IMR-90 (cell line): ENCODE measurements at regions not wholly inside any gene's neighbourhood (a gene's known extent, or its start where the extent isn't known, plus 50 kb on each side); places are given as distances from the start of the nearest gene placed in this dataset.

Experiments
- ATAC-seq: fragments of 200-7000 bp; cut with Tn5 transposase; 2 replicates; pipeline ENCODE4 v1.9.1; 2020; ENCODE audit warnings: low read depth, mild to moderate bottlenecking, moderate library complexity
- BruUV-seq: library from RNA; stranded (reverse); fragments of 400-500 nt; replicated peaks from 2 replicates; lab custom pipeline; 2021; lab: Mats Ljungman, UMichigan
- CTCF ChIA-PET: fragments of 300-600 bp; formaldehyde crosslinking; extraction: SDS; loops from one replicate; lab custom pipeline; 2021; ENCODE audit warnings: antibody characterized with exemption; lab: Yijun Ruan, JAX
- POLR2A ChIA-PET: fragments of 300-600 bp; sonication (Branson Sonifier 250); formaldehyde crosslinking; loops from one replicate; lab custom pipeline; 2022; ENCODE audit warnings: antibody characterized with exemption; ENCODE audit not compliant: unreplicated experiment; lab: Charles Lee
- DNase-seq: peaks from one replicate; pipeline ENCODE4 v3.0.0; 2013
- H2AFZ ChIP-seq: replicated peaks from 2 replicates; pipeline ENCODE3; 2013; ENCODE audit warnings: low read length, mild to moderate bottlenecking; ENCODE audit not compliant: poor library complexity
- H2AK5ac ChIP-seq: 2 replicates; pipeline ENCODE4 v1.6.1; 2013; ENCODE audit warnings: low read depth, low read length, inconsistent platforms
- H2AK9ac ChIP-seq: replicated peaks from 2 replicates; pipeline ENCODE3; 2013; ENCODE audit warnings: mild to moderate bottlenecking, low read depth, low read length, moderate library complexity; ENCODE audit not compliant: poor library complexity
- H2BK120ac ChIP-seq: 2 replicates; pipeline ENCODE4 v1.6.1; 2013; ENCODE audit warnings: low read depth, low read length, inconsistent platforms
- H2BK15ac ChIP-seq: 3 replicates; pipeline ENCODE4 v1.6.1; 2013; ENCODE audit warnings: low read depth, low read length, inconsistent platforms
- H2BK20ac ChIP-seq: 2 replicates; pipeline ENCODE4 v1.6.1; 2013; ENCODE audit warnings: low read depth, mild to moderate bottlenecking, inconsistent platforms, low read length, moderate library complexity
- H2BK5ac ChIP-seq: 2 replicates; pipeline ENCODE4 v1.6.1; 2013; ENCODE audit warnings: mild to moderate bottlenecking, low read depth, low read length, inconsistent platforms; ENCODE audit not compliant: poor library complexity, severe bottlenecking
- H3K14ac ChIP-seq: replicated peaks from 2 replicates; pipeline ENCODE4 v1.6.1; 2013; ENCODE audit warnings: low read depth, low read length, inconsistent platforms
- H3K18ac ChIP-seq: 2 replicates; pipeline ENCODE4 v1.6.1; 2013; ENCODE audit warnings: low read depth, low read length, control low read depth
- H3K23ac ChIP-seq: 2 replicates; pipeline ENCODE4 v1.6.1; 2013; ENCODE audit warnings: low read depth, low read length, inconsistent platforms
- H3K27ac ChIP-seq: 2 replicates; pipeline ENCODE4 v1.5.1; 2013; ENCODE audit warnings: mild to moderate bottlenecking, control low read depth, low read length; ENCODE audit not compliant: insufficient read depth
- H3K27me3 ChIP-seq: 2 replicates; pipeline ENCODE4 v1.6.1; 2013; ENCODE audit warnings: low read length; ENCODE audit not compliant: control insufficient read depth, insufficient read depth
- H3K36me3 ChIP-seq: 2 replicates; pipeline ENCODE4 v1.6.1; 2013; ENCODE audit warnings: low read length, mixed read lengths; ENCODE audit not compliant: control insufficient read depth, insufficient read depth
- H3K4ac ChIP-seq: 2 replicates; pipeline ENCODE4 v1.6.1; 2013; ENCODE audit warnings: low read depth, low read length, inconsistent platforms
- H3K4me1 ChIP-seq: 2 replicates; pipeline ENCODE4 v1.6.1; 2013; ENCODE audit warnings: low read length, mixed read lengths; ENCODE audit not compliant: control insufficient read depth, insufficient read depth
- H3K4me2 ChIP-seq: 2 replicates; pipeline ENCODE4 v1.6.1; 2013; ENCODE audit warnings: low read depth, mild to moderate bottlenecking, control low read depth, low read length, moderate library complexity
- H3K4me3 ChIP-seq: 2 replicates; pipeline ENCODE4 v1.5.1; 2013; ENCODE audit warnings: low read depth, mild to moderate bottlenecking, control low read depth, low read length, moderate library complexity; ENCODE audit not compliant: insufficient read depth
- H3K56ac ChIP-seq: 2 replicates; pipeline ENCODE4 v1.6.1; 2013; ENCODE audit warnings: low read length, inconsistent platforms; ENCODE audit not compliant: insufficient read depth; ENCODE audit errors: extremely low read depth
- H3K79me1 ChIP-seq, 2 experiments: 2 replicates each; pipeline ENCODE4 v1.6.1; 2013; ENCODE audit warnings: low read length in 2 of 2, inconsistent platforms in 1 of 2, low read depth in 1 of 2
- H3K9ac ChIP-seq: 2 replicates; pipeline ENCODE4 v1.6.1; 2013; ENCODE audit warnings: low read depth, low read length, control low read depth
- H3K9me1 ChIP-seq: 2 replicates; pipeline ENCODE4 v1.6.1; 2013; ENCODE audit warnings: low read length, inconsistent platforms; ENCODE audit not compliant: insufficient read depth
- H3K9me3 ChIP-seq: 2 replicates; pipeline ENCODE4 v1.6.1; 2013; ENCODE audit warnings: low read length; ENCODE audit not compliant: control insufficient read depth, insufficient read depth
- H4K20me1 ChIP-seq: 2 replicates; pipeline ENCODE4 v1.6.1; 2013; ENCODE audit warnings: low read length, inconsistent platforms; ENCODE audit not compliant: insufficient read depth
- H4K5ac ChIP-seq: 2 replicates; pipeline ENCODE4 v1.6.1; 2013; ENCODE audit warnings: mild to moderate bottlenecking, low read depth, low read length, control low read depth
- H4K8ac ChIP-seq, 2 experiments: 2 replicates each; pipeline ENCODE4 v1.6.1; 2013; ENCODE audit warnings: low read depth in 2 of 2, low read length in 2 of 2, control low read depth in 1 of 2, inconsistent platforms in 1 of 2
- H4K91ac ChIP-seq: 2 replicates; pipeline ENCODE4 v1.6.1; 2013; ENCODE audit warnings: low read depth, low read length, inconsistent platforms; ENCODE audit not compliant: insufficient read depth
- POLR2A ChIP-seq: IDR thresholded peaks from 2 replicates; pipeline ENCODE4 v1.6.1; 2012; ENCODE audit warnings: mild to moderate bottlenecking, low read depth, low read length
- WGBS, 2 experiments: methylation state at CpG; one replicate each; pipeline versions ENCODE4 v1.1.5 to v1.1.7; 2013; ENCODE audit warnings: missing lambda C conversion rate in 2 of 2; ENCODE audit not compliant: insufficient read length in 1 of 2; ENCODE audit errors: extremely low coverage in 2 of 2; 5-methylcytosine and 5-hydroxymethylcytosine counted together
- dilution Hi-C: fragments of 300-500 bp; cut with HindIII; formaldehyde crosslinking; loops from one replicate; pipeline ENCODE4 v1.14.3; 2018; ENCODE audit warnings: low sequenced_read_pairs; ENCODE audit not compliant: unreplicated experiment
- in situ Hi-C: fragments of 300-500 bp; cut with MboI; formaldehyde crosslinking; loops from 3 replicates; pipeline ENCODE4 v1.14.3; 2019; ENCODE audit warnings: low sequenced_read_pairs, inconsistent platforms, mixed read lengths
- intact Hi-C: fragments of 100-400 bp; cut with micrococcal nuclease; formaldehyde crosslinking; loops from 2 replicates; pipeline ENCODE4 v1.10.0; 2022
- TF ChIP-seq, protein P1 (sequence below): fragments of 150-350 bp; IDR thresholded peaks from 2 replicates; pipeline ENCODE4 v1.6.1; 2017; ENCODE audit warnings: mild to moderate bottlenecking, antibody characterized with exemption, low read length, low read depth

DNA sequence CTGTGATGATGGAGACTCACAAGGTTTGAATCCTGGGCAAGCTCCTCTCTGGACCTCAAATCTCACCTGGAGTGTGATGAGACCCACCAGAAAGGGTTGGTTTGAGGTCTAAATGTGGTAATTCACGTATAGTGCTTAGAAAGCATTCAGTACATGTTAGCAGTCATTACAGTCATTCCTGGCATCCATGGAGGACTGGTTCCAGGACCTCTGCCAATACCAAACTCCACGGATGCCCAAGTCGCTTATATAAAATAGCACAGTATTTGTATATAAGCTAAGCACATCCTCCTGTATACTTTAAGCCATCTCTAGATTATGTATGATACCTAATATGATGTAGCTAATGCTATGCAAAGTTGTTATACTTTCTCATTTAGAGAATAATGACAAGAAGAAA lies 67.6 kb upstream of the CYP2D6 start:
- H3K56ac ChIP-seq, result no peak overlapping the region
- no peak overlapping the region for H3K4ac ChIP-seq
- in situ Hi-C loops (no loop called here), intact Hi-C loops (no loop called here), dilution Hi-C loops (no loop called here)
- no peak overlapping the region for H4K91ac ChIP-seq
- no peak overlapping the region for H3K9ac ChIP-seq
- ATAC-seq (no peak), DNase-seq (no peak)
- H2AK9ac ChIP-seq, result no peak overlapping the region
- WGBS, 2 experiments, result no CpG with 5 or more reads among the region's 3 CpGs
- H3K4me1 ChIP-seq, result no peaks in the 10 kb centered on the region
- no peak overlapping the region for H2AFZ ChIP-seq
- CTCF ChIA-PET, result no interaction called here
- H2BK120ac ChIP-seq, result no peak overlapping the region
- POLR2A ChIA-PET, result no interaction called here
- no peak overlapping the region for H2AK5ac ChIP-seq
- H4K5ac ChIP-seq, result no peak overlapping the region
- H2BK15ac ChIP-seq, result no peak overlapping the region
- H3K4me2 ChIP-seq, result no peak overlapping the region
- H2BK5ac ChIP-seq, result no peak overlapping the region
- H3K79me1 ChIP-seq, result peaks cover 41 to 67% of the 10 kb centered on the region in 2 experiments
- H3K27ac ChIP-seq, result no peak overlapping the region
- H3K18ac ChIP-seq, result no peak overlapping the region
- H2BK20ac ChIP-seq, result no peak overlapping the region
- no peak overlapping the region for H3K4me3 ChIP-seq
- peaks cover 57% of the 10 kb centered on the region for H4K20me1 ChIP-seq
- H3K9me1 ChIP-seq, result peaks cover 19% of the 10 kb centered on the region
- TF ChIP-seq, protein P1, sequence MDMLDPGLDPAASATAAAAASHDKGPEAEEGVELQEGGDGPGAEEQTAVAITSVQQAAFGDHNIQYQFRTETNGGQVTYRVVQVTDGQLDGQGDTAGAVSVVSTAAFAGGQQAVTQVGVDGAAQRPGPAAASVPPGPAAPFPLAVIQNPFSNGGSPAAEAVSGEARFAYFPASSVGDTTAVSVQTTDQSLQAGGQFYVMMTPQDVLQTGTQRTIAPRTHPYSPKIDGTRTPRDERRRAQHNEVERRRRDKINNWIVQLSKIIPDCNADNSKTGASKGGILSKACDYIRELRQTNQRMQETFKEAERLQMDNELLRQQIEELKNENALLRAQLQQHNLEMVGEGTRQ, result no peak
- TF ChIP-seq POLR2A, result no peak
- H3K23ac ChIP-seq, result no peak overlapping the region
- no peaks in the 10 kb centered on the region for H3K9me3 ChIP-seq
- H3K27me3 ChIP-seq, result no peaks in the 10 kb centered on the region
- BruUV-seq, result no TSS peak
- no peak overlapping the region for H3K14ac ChIP-seq
- peaks cover 4% of the 10 kb centered on the region for H3K36me3 ChIP-seq
- H4K8ac ChIP-seq, result no peak overlapping the region
